IPS DF 4.7 (cell line): ENCODE measurements at regions not wholly inside any gene's neighbourhood (a gene's known extent, or its start where the extent isn't known, plus 50 kb on each side); places are given as distances from the start of the nearest gene placed in this dataset.

Source experiments
- DNase-seq: peaks from one replicate; pipeline ENCODE4 v3.0.0-alpha.2; 2013; ENCODE audit warnings: low spot score; ENCODE audit errors: extremely low read depth

DNA sequence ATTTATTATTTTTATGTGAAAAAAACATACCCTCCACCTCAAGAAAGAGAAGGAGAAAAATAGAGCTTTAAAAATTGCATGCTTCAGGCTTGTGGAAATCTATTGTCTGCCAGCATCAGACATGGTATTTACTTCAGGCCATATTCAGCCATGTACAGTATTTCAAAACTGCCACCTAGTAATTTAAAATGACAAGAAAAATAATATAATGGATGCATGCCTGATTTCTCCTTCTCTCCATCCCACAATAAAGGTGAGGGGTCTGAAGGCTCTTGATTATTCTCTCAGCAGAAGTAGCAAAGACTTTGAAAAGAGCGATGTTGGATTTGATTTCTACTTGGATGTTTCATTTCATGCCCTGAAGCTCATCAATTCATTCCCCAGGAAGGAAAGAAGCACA, 250.7 kb downstream of the TBC1D4 start:
- DNase-seq, result no peak

DNA sequence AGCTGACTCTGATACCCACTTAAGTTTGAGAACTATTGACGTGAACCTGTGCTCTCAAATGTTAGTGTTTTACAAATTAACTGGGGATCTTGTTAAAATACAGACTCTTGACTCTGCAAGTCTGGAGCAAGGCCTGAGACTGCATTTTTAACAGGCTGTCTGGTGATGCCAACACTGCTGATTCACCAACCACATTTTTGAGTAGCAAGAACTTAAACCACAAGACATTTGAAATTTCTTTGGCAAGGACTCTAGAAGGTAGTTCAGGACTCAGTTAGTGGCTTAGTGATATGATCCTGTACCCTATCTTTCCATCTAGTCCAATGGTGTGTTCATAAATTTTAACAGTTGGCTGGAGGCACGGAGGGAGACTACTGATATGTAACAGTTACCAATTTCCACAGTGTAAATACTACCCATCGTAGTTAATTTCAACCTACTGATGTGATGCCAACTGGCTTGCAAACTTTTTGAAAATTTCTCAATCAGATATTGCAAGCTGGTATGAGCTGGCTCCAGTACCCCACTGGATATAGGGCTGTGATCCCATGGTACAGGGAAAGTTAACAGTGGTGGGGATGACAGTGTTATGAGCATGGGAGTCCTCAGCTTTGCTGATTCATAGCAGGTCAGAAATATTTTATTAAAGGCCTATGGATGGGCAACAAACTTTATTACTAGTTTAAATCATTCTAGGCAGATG, 255.1 kb downstream of the TBC1D4 start:
- DNase-seq, result no peak

- no peak for DNase-seq
These were observed 255.9 kb downstream of the TBC1D4 start for GRCh38 chr13:75226092-75226491.

DNA sequence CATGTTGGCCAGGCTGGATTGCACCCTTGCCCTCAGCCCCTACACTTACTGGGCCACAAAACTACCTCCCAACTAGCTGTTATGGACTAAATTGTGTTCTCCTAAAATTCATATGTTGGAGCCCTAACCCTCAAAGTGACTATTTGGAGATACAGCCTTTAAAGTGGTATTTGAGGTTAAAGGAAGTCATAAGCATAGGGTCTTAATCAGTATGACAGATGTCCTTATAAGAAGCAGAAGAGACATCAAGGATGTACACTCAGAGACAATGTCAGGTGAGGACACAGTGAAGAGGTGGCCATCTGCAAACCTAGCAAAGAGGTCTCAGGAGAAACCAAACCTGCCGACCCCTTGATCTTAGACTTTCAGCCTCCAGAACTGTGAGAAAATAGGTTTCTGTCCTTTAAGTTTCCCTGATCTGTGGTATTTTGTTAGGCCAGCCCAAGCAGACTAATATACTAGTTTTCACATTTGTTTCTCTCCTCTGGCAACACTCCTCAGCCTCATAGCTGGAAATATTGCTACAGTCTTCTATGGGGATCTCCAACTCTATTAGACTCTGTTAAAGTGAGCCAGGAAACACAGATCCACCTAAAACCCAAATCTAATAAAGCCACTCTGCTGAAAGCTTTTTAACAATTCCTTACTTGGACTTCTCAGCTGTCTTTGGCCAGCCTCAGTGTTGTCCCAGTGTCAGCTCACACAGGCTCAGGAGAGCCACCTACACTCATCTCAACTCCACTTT, 256.5 kb downstream of the TBC1D4 start:
- DNase-seq, result no peak

DNA sequence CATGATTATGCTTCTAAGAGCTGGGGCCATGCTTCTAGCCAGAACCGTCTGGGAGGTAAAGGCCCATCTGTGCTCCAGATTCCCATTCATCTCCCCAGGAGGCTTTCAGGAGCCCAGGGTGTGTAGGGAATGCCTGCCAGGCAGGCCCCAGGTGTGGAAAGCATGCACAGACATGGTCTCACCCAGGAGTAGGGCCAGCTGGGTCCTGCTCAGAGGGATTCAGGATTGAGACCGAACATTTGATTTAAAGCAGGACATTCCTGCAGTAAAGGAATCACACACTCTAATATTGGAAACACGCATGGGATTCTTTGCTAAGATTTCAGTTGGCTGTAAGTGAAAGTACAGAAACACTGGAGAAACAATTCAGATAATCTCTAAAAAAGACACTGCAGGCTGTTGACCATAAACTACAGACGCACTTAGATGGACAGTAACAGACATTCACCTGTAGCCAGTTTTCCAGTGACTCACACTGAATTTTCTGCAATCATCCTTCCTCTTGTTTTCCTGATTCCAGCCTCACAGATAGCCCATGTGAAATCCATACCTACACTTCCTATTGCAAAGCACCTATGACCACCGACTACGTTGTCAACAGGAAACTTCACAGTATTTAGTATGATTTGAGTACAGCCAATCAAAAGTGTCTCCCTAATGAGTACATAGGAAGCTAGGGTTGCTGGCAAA, 257.8 kb downstream of the TBC1D4 start:
- DNase-seq, result no peak

DNA sequence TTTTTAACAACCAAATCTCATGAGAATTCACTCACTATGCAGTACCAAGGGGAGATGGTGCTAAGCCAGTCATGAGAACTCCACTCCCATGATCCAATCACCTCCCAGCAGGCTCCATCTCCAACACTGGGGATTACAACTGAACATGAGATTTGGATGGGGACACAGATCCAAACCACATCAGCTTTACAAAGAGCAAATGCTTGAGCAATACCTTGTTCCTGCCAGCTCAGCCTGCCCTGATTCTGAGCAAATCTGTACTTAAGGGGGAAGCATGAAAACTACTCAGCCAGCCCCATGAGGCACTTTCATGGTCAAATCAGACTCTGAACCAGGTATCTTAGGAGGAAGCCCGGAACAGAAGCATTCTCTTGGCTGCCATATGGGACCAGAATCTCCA, 259.9 kb downstream of the TBC1D4 start:
- no peak for DNase-seq

GRCh38 chr13:75220861-75221260, 261.1 kb downstream of the TBC1D4 start:
- no peak for DNase-seq

GRCh38 chr13:75220238-75220542, 261.8 kb downstream of the TBC1D4 start:
- no peak for DNase-seq

GRCh38 chr13:75219479-75220237, 262.3 kb downstream of the TBC1D4 start:
- DNase-seq, result no peak

DNA sequence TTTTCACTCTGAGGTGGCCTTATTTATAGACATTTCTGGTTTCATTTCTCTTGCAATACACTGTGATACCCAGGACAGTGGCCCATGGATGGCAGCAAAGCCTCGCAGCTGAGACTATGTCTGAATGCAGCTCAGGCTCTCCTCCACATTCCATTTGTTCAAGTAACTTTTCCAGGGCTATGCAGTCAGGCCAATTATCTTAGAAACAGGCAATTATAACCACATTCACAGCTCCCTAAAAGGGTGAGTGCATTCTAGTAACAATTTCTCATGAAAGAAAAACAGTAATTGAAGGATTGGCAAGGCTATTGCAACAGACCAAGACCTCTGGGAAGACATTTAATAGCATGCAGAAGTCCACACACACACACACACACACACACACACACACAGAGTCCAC, 264.0 kb downstream of the TBC1D4 start:
- DNase-seq, result no peak

DNA sequence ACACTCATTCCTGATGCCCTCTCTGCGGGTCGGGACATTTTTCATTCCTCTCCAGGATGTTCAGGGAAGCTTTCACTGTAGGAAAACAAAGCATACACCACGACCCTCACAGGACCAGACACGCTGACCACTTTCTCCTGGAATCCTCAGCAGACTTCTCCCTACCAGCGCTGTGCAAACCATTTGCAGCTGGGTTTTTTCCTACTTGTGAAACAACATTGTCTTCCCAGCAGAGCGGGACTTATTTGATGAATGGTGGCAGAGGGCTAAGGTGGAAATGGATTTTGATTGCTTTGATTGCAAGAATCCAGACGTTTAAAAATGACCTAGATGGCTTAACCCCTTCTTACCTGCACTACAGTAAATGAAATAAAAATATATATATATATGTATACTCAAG, 265.9 kb downstream of the TBC1D4 start:
- no peak for DNase-seq

GRCh38 chr13:75214846-75215245, 267.1 kb downstream of the TBC1D4 start:
- DNase-seq, result no peak

DNA sequence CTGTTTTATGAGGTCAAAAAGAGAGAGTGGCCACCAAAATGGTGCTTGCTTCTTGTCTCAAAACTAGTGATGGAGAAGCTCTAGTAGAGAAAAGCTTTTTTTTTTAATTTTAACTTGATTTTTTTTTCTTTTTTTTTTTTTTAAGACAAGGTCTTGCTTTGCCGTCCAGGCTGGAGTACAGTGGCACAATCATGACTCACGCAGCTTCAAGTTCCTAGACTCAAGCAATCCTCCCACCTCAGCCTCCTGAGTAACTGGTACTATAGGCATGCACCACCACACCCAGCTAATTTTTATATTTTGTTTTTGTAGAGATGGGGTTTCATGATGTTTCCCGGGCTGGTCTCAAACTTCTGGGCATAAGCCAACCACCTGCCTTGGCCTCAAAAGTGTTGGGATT, 279.0 kb downstream of the TBC1D4 start:
- no peak for DNase-seq

- no peak for DNase-seq
These were observed 284.2 kb downstream of the TBC1D4 start for GRCh38 chr13:75197803-75198202.

DNA sequence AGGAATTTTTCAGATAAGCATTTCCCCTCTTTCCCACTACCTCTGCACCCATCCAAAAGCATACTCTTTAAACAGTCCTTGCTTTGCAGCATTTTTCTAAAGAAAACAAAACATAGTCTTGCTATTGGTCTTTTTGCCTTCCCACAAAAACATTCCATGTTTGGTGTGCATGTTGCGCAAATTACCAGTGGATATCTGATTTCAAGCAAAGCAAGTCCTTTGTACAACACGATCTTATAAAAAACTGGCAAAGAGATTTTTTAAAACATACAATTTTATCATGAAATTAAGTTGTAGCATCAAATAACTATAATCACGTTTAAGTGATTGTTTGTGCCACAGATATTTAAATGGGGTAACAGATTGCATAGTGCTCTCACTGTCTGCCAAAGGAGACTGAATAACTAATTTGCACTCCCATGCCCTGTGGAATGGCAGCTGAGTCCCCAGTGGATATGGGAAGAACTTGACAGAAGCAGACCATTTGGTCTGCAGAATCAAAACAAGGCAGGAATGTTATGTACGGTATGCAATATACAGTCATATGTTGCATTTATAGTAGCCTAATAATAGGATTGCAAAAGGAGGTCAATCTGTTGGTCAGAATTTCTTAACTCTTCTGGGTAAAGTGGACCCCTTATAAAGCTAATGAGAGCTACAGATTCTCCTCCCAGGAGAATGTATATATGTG, 285.7 kb downstream of the TBC1D4 start:
- DNase-seq, result no peak

DNA sequence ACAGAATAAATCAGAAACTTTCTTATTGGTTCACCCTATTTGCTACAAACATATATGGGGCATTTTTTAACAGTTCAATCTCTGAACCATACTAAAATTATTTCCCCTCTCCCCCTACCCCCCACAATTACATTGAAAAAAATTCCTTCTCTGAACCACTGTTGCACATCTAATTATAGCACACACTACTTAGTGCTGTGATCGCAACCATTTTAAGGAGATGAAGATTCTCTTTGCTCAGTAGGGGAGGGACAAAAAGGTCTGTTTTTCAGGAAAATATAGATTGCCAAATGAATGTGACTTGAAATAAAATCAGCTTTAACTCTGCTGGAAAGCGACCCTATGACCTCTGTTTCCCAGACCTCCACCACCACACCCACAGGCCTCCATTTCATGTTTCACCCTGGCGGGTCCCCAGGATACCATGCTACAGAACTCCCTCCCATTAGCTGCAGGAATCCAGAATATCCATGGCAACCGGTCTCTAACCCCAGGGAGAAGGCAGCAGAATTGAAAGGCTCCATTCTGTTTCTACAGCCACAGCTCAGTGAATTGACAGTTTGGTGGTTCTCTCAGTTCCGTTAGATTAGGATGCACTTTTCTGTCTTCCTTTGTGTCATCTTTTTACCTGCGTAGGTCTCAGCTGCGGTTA, 286.3 kb downstream of the TBC1D4 start:
- DNase-seq, result no peak

DNA sequence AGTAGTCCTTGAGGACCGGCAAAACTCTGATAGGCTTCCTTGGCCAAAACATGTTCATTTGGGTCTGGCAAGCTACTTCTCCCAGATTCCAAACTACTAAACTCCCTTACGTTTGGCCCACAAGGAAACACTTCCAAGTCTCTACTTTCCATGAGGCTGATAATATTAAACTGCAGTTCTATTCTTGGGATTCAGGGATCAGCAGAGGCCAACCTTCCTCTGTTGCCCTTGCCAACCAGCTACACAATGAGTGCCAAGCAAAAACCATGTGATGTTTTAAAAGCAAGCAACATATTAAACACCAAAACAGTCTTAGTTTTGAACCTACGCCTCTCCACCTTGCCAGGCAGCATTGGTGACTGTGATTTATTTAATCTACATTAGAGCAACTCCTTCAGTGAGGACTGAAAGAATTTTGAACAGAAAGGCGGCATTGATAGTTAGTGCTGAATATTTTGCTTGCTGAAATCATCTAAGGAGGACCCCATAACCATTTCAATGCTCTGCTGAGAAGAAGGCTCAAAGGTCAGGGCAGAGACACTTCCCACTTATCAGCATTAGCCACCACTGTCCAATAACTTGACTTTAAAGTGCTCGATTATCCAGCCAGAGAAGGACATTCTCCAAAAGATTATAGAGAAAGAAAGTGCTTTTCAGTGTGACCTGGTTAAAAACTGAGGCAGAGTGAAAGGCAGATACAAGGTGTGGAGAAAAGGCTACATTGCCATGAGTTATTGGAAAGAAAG, 287.1 kb downstream of the TBC1D4 start:
- no peak for DNase-seq

DNA sequence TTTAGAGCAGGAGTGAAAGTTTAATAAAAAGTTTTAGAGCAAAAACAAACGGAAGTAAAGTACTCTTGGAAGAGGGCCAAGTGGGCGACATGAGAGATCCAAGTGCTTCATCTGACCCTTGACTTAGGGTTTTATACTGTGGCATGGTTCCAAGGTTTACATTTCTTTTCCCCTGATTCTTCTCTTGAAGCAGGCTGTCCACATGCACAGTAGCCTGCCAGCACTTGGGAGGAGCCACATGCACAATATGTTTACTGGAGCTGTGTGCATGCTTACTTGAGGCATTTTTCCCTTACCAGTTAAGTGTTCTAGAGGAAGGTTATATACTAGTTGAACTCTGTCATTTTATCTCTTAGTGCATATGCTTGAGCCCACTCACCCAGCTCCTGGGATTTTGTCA, 295.6 kb downstream of the TBC1D4 start:
- no peak for DNase-seq

- DNase-seq, result no peak
These were observed 300.1 kb downstream of the TBC1D4 start for GRCh38 chr13:75181906-75182305.

GRCh38 chr13:75180805-75181455, 301.0 kb downstream of the TBC1D4 start:
- DNase-seq, result no peak
